CD4-positive, alpha-beta T cell treated with Interferon alpha-2 for 1 hour (primary cell): ENCODE measurements at regions not wholly inside any gene's neighbourhood (a gene's known extent, or its start where the extent isn't known, plus 50 kb on each side); places are given as distances from the start of the nearest gene placed in this dataset.
A peak's percentile ranks its signal among the peaks of the same experiment; 100 is the strongest.

Source experiments
- DNase-seq, 2 donors: peaks; one replicate each; pipeline ENCODE4 v3.0.0-alpha.2; 2020 to 2022

- no peak for DNase-seq
Measured at GRCh38 chr3:168205451-168205850, 109.7 kb upstream of the GOLIM4 start.

- no peak for DNase-seq
Measured at GRCh38 chr3:168197162-168197561, 101.4 kb upstream of the GOLIM4 start.

- DNase-seq: no peak
Measured at GRCh38 chr3:168191856-168192255, 96.1 kb upstream of the GOLIM4 start.

GRCh38 chr3:168187233-168187632, 91.5 kb upstream of the GOLIM4 start:
- no peak for DNase-seq

GRCh38 chr3:168186293-168186983, 90.7 kb upstream of the GOLIM4 start:
- no peak for DNase-seq

- no peak for DNase-seq
Measured at GRCh38 chr3:168183774-168184173, 88.0 kb upstream of the GOLIM4 start.

GRCh38 chr3:168168743-168169142, 73.0 kb upstream of the GOLIM4 start:
- no peak for DNase-seq

- peak; percentile 29 to 35 for DNase-seq
Measured at GRCh38 chr3:168165390-168166269, 69.9 kb upstream of the GOLIM4 start.

GRCh38 chr3:168162172-168162571, 66.4 kb upstream of the GOLIM4 start:
- DNase-seq: no peak

- DNase-seq: no peak
Measured at GRCh38 chr3:168161696-168162095, 66.0 kb upstream of the GOLIM4 start.

GRCh38 chr3:168157903-168158302, 62.2 kb upstream of the GOLIM4 start:
- no peak for DNase-seq

- no peak for DNase-seq
Measured at GRCh38 chr3:168157099-168157700, 61.5 kb upstream of the GOLIM4 start.

- DNase-seq: no peak
Measured at GRCh38 chr3:168156479-168156878, 60.8 kb upstream of the GOLIM4 start.

- no peak for DNase-seq
Measured at GRCh38 chr3:168155303-168155702, 59.6 kb upstream of the GOLIM4 start.

- DNase-seq: no peak
Measured at GRCh38 chr3:168154089-168154488, 58.4 kb upstream of the GOLIM4 start.

- no peak for DNase-seq
Measured at GRCh38 chr3:168152149-168152548, 56.4 kb upstream of the GOLIM4 start.
